ENCODE measurements at regions not wholly inside any gene's neighbourhood (a gene's known extent, or its start where the extent isn't known, plus 50 kb on each side); places are given as distances from the start of the nearest gene placed in this dataset.

DNA sequence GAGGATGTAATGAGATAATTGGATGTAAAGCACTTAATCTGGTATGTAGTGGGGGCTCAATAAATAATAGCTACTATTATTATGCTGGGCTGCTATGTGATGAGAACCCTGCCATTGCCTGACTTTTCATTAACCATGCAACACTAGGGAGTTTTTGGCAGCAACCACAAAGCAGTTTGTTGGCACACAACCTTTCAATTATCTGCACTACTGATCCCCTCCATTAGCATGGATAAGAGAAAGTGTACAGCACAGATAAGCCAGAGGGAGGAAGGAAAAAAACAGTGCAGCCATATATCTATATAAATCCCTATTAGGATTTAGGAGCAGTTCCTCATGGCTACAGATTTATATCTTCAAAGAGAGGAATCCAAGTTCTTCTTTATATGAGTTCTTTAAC, 498.5 kb downstream of the NUF2 start:
- TF ChIP-seq TAF1 (IDR thresholded peaks at IDR 0.05; ENCODE audit: low read depth, low read length) (no peak), POLR2AphosphoS5 (IDR thresholded peaks at IDR 0.05; ENCODE audit: low read depth, low read length) (no peak), POLR2A (IDR thresholded peaks at IDR 0.05; ENCODE audit: low read depth, low read length) (no peak), SPI1 (IDR thresholded peaks at IDR 0.05; ENCODE audit: low read depth, low read length) (no peak), PAX5 (IDR thresholded peaks at IDR 0.05; ENCODE audit: insufficient read depth, low read length, severe bottlenecking) (no peak), POU2F2 (IDR thresholded peaks at IDR 0.05; ENCODE audit: low read depth, low read length) (no peak)
